GM19025 (cell line): ENCODE measurements at regions not wholly inside any gene's neighbourhood (a gene's known extent, or its start where the extent isn't known, plus 50 kb on each side); places are given as distances from the start of the nearest gene placed in this dataset.

Source experiments
- ATAC-seq: cut with Tn5 transposase; IDR thresholded peaks from one replicate; pipeline ENCODE4 v1.9.1; 2021; ENCODE audit warnings: mild to moderate bottlenecking, low read depth, moderate library complexity; ENCODE audit not compliant: unreplicated experiment

- no peak for ATAC-seq
Observed at GRCh38 chr5:6909901-6910300, 196.7 kb downstream of the TENT4A start.

GRCh38 chr5:6910950-6911349, 197.7 kb downstream of the TENT4A start:
- ATAC-seq: no peak

DNA sequence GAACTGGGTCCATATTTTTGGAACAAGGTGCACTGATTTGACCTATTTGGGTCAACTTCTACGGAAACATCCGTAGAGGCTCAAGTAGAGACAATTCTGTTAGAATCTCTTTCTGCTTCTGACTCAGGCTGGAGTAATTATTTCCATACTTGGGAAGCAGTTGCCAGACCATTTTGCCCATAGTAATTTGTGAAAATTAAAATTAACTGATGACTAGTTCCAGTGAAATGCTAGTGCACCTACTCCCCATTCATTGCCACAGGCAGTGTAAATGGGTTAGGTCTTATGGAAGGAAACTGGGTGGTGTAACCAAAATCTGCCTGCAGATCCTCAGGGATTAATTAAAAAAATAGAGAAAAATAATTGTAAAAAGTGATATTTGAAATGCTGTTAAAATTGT, 201.1 kb downstream of the TENT4A start:
- no peak for ATAC-seq

DNA sequence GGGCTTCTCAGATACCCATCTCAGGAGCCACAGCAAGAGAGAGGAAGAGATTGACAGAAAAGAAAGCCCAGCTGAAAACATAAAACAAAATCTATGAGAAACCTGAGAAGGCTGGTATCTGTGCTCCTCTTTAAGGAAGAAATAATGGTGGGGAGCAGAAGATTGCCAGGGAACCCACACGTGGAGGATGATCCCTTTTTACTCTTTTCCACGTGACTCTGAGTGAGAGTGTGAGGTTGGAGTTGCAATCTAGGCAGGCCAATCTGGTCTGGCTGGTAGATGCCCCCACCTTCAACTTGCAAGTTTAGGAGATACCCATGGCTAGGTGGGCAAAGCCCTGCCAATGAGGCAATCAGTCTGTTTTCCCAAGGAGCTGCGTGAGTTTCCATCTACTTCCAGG, 202.3 kb downstream of the TENT4A start:
- no peak for ATAC-seq

- no peak for ATAC-seq
Observed at GRCh38 chr5:6918255-6918654, 205.0 kb downstream of the TENT4A start.

DNA sequence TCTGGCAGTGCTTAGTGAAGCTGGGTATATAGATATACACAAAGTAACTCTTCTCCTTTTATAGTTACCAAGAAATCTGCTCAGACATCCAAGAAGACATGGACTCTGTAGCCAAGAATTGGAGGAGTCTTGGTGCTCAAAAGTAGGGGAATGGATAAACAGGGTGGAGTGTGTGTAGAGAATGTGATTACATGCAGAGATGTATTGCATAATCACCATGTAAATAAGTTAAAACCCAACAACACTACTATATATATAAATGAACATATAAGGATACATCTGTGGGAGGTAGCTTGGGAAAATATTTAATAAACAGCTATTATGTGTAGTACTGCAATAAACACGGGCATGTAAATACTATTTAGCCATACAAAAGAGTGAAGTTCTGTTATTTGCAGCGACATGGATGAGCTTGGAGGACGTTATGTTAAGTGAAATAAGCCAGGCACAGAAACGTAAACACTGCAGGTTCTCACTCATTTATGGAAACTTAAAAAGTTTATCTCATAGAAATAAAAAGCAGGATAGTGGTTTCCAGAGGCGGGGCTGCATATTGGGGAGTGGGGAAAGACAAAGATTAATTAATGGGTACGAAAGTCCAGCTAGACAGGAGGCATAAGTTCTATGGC, 207.5 kb downstream of the TENT4A start:
- ATAC-seq: no peak

DNA sequence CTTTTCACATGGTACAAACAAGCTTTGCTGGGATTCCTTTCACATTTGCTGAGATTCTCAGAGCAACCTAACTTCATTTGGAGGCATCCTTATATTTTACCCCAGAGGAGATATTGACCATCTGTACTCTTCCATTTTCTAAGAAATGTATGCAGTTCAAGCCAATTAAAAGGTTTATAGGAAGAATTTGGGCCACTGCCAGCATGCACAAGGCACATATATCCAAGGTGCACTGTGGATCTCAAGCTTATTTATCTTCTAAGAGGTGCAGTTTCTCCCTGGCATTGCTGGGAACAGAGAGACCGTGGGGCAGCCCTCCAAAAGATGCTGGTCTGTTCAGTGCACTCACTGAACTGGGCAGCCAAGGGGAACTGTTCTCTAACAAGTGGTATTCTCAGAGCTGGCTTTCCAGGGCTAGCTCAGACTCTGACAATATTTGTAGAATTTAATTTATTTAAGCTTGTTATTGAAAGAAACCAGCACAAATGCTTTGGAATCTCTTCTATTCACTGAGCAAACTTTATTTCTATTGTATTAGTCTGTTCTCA, 213.3 kb downstream of the TENT4A start:
- no peak for ATAC-seq

DNA sequence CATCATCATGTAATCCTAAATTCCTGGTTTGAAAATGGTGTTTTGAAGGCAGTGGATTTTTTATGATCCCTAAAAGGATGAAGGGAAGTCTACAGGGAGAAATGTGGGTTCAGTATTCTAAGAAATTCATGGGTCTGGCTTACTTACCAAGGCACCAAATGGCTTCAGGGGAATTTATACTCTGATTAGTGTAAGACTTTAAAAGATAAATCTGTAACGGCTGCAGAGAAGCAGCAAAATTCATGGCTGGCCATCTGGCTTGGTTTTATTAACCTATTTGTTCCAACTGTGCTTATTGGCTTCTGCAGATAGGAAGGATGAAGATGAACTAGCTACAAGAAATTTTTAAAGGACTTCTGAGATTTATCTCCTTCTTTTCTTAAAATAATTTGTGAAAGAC, 222.8 kb downstream of the TENT4A start:
- ATAC-seq: no peak

DNA sequence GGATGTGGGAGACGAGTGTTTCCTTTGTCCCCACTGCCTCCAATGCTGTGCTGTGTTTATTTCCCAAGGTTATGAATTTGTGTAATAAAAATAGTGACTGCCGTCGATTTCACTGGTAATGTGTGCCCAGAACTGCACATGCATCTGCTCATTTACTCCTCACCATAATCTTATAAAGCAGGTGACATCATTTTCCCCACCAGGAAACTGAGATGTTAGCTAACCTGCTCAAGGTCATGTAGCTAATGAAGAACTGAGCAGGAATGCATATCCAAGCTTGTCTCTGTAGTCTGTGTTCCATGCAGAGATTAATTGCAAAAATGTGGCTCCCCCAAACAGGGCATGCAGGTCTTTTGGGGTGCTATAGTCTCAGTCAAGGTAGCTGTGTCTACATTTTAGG, 224.4 kb downstream of the TENT4A start:
- ATAC-seq: no peak

DNA sequence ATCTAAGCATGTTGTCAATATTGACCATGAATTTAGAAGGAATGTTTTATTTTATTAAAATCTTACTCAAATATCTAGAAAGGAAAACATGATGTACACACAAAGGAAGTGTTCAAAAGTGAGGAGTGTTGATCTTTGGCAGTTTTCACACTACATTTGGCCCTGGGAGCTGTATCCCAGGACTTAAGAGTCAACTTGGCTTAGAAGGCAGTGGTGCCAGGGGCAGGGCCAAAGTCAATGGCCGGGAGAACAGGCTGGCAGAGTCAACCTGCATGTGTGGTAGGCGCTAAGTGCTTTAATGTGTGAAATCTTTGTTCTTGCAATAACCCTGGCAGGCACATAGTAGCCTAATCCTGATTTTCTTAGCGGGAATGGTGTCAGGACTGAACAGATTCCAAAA, 228.4 kb downstream of the TENT4A start:
- ATAC-seq: no peak

DNA sequence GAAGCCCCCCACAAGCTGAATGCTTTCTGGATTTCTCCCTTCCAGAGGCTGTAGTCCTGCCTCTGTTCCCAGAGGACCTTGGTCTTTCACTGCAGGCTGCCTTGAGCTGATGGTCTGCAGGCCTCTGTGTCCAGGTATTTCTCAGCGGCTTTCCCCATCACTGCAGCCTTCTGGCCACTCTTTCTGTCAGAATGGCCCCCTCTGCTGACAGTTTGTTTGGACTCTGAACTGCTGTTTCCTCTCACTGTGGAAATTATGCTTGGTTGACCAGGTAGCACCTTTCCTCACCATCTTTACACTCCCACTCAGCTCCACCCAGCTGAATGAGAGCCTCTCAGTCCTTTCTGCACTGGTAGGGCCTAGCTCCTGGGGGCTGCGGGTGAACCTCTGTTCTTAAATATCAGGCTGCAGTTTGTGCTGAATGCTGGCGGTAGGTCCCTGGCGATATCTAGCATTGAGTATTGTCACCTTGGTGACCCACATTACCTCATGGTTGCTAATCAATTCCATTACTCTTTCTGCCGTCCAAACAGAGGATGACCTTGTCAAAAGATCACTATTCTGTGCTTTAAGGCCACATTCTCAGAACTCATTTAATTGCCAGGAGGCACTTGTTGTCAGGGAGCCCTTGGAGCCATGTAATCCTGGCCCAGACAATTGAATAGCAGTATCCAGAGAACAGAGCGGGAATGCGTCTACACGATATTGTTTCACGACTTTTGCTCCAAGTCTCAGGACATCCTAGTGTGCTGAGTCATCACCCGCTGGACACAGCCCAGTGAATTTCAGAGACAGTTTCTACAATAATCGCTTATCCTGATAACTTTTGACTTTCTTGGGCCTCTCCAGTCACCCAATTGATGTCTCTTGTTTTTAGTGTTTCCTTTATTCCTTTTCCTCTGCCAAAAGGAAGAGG, 230.2 kb downstream of the TENT4A start:
- ATAC-seq: no peak

DNA sequence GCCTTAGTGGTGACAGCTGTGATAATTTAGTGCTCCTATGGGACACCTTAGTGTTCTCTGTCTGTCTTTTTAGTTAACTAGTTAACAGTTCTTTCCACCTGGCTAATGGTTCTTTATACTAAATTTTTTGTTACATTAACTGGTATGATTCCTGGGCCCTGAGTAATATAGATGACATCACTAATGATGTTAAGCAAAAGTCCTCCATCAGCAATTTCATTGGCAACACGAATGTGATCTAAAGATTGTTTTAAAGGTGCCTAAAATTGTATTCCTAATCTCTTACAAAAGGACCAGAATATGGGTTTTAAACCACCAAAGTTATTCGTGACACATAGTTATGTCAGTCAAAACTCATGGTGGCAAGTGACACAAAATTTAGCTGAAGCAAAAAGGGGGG, 235.3 kb downstream of the TENT4A start:
- no peak for ATAC-seq

- no peak for ATAC-seq
Observed at GRCh38 chr5:6949230-6949629, 236.0 kb downstream of the TENT4A start.

- no peak for ATAC-seq
Observed at GRCh38 chr5:6950250-6950649, 237.0 kb downstream of the TENT4A start.

DNA sequence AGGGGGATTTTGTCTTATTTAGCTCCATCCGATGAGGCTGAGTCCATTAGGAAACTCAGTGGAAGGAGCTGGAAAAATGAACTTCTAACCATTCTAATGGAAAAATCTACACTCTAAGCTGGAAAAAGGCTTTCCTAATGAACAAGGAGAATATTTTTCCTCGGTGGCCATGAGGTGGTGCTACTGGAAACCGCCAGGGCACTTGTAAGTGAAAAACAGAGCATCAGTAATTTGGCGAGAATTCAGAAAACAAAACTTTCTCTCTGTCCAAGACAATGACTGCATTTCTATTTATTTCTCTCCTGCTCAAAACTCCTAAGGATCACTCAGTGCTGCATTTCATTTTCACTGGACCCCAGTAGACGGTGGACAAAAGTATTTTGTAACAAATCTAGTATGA, 237.6 kb downstream of the TENT4A start:
- ATAC-seq: no peak

- no peak for ATAC-seq
Observed at GRCh38 chr5:6961123-6961522, 247.9 kb downstream of the TENT4A start.

- ATAC-seq: no peak
Observed at GRCh38 chr5:6961837-6962635, 248.8 kb downstream of the TENT4A start.

GRCh38 chr5:6976971-6977370, 263.7 kb downstream of the TENT4A start:
- no peak for ATAC-seq

DNA sequence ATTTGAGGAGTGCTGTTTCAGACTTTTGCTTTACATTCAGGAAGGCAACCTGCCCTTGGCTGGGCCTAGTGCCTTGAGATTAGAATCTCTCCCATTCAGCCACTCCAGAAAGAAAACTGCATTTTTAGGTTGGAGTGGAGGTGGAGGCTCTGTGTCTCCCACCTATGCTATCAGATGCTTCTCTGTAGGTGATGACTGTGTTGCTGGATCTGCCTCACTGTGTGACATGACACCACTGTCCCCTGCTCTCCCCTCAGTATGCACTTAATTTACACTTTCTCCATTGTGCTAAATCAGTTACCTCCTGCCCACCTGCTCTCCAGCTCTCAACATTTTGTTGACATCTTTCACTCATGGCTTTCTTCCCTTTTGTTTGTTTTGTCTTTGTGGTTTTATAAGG, 265.8 kb downstream of the TENT4A start:
- no peak for ATAC-seq

- no peak for ATAC-seq
Observed at GRCh38 chr5:6989230-6989629, 276.0 kb downstream of the TENT4A start.

- ATAC-seq: no peak
Observed at GRCh38 chr5:6994097-6994496, 280.9 kb downstream of the TENT4A start.
